T-helper 9 cell (primary cell): ENCODE measurements at regions not wholly inside any gene's neighbourhood (a gene's known extent, or its start where the extent isn't known, plus 50 kb on each side); places are given as distances from the start of the nearest gene placed in this dataset.

Experiments used
- DNase-seq: peaks from one replicate; pipeline ENCODE4 v3.0.0-alpha.2; 2020

- DNase-seq, result no peak
Observed at GRCh38 chr10:78401624-78402367, 368.1 kb downstream of the RPS24 start.

GRCh38 chr10:78402591-78402990 is 368.9 kb downstream of the RPS24 start:
- DNase-seq, result no peak

GRCh38 chr10:78403781-78404180 is 370.1 kb downstream of the RPS24 start:
- no peak for DNase-seq

- no peak for DNase-seq
Observed at GRCh38 chr10:78404296-78404695, 370.6 kb downstream of the RPS24 start.

DNA sequence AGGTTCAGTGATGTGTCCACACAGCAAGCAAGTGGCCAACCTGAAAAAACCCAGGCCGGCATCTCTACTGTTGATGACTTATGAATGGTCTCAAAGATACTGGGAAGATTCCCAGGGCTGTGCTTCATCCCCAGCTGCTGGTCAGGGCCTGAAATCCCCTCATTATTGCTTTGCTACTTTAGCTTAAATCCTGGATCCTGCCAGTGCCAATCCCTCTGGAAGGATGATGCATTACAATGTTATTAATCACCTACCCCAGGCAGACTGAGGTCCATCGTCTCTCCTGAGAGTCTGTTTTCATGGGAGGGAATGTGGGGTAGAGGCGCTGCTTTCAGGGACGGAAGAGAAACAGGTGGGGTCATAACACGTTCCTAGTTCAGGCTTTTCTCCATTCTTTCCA is 371.6 kb downstream of the RPS24 start:
- no peak for DNase-seq

- no peak for DNase-seq
Observed at GRCh38 chr10:78405736-78406135, 372.1 kb downstream of the RPS24 start.

DNA sequence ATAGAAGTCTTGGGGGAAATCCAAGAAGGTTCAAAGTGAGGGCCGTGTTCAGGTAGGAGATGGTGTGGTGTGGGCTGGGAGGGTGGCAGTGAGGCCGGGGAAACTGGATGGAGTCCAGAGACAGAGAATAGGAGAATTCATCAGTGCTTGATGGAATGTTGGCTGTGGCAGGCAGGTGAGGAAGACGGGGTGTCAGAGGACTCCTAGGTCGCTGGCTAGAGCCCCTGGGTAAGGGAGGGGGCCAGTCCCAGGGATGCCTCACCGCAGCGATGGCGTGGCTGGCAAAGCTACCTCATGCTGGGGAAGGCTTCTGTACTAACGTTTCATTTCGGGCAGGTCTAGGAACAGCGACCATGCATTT is 373.0 kb downstream of the RPS24 start:
- DNase-seq, result no peak

GRCh38 chr10:78407009-78407711 is 373.5 kb downstream of the RPS24 start:
- no peak for DNase-seq

- no peak for DNase-seq
Observed at GRCh38 chr10:78407966-78408365, 374.3 kb downstream of the RPS24 start.

DNA sequence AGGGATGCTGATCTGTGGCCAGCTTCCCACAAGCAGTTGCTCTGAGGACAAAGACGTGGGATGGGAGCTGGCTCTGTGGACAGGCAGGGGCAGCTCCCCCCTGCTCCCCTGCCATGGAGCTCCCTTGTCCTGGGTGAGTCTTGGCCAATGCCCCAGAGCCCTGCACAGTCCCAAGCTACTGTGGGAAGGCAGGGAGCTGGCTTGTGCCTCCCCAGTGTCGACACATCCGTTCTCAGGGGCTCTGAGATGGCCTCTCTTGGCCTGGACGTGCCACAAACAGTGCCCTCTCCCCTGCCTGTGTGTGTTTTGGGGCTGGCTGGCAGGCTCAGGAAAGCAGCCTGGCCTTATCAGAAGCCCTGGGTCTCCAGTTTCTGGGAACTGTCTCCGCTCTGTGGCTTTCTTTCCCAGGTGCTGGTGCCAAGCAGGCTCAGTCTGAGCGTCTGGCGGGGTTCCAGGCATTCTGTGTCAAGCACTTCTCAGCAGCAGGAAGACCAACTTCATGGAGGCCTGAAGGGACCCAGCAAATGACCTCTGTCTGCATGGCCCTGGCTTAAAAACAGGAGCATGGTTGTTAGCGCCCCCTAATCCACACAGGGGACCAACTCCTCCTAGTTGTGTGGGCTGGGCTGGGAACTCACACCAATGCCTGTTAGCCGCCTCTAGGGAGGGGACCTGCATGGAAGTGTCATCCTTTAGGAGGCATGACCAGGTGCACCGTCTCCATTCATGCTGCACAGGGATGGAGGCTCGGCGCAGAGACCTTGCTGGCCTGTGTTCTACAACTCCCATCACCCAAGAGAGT is 375.2 kb downstream of the RPS24 start:
- DNase-seq, result no peak

- DNase-seq, result no peak
Observed at GRCh38 chr10:78410046-78410965, 376.6 kb downstream of the RPS24 start.

DNA sequence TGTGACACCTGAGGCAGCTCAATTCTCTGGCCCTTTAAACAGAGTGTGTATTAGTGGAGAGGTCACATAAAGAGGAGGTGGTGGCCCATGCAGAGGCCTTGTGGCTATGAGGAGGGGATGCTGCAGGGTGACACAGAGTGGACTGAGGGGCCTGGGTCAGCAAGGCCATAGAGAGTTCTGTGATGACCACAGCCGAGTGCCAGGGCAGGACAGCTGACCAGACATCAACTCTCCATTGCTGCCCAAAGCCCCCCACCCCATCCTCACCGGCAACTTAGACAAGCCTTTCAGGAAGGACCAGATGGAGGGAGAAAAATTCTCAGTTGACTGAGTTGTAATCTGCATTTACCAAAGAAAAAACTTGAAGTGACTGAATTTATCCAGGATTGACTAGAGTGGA is 378.1 kb downstream of the RPS24 start:
- DNase-seq, result no peak

DNA sequence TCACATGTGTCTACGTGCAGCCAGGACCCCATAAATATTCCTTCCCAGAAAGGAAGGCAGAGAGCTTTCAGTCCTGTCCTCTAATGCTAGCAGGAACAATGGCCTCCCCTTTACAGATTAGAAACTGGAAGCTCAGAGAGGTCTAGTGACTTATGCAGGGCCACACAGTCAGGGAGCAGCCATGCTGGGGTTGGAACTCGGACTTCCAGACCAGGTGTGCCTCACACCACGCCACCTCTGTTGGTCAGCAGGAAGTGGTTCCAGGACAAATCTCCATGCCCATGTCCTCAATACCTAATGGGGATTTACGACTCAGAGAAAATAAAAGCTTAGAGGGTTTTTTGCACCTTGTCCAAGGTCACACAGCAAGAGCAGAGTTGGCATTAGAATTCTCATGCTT is 378.9 kb downstream of the RPS24 start:
- DNase-seq, result no peak

GRCh38 chr10:78413076-78414055 is 379.7 kb downstream of the RPS24 start:
- no peak for DNase-seq

DNA sequence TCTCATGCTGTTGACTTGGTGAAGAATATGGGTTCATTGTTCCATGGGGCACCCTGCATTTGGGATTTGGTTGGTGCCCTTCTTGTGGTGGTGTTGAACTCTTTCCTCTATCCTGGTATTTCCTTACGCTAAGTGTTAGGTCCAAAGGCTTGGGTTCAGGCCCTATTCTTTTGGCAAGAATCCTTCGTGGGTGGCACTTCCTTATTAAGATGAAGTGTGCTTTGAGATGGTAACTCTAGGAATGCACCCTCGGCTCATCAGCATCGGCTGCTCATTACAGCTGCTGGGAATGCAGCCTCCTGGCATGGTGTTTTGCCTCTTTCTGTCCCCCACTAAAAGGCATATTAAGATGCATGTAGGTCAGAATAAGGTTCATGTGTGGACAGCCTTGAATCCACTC is 380.7 kb downstream of the RPS24 start:
- no peak for DNase-seq

GRCh38 chr10:78415111-78415510 is 381.4 kb downstream of the RPS24 start:
- no peak for DNase-seq

GRCh38 chr10:78416031-78417011 is 382.7 kb downstream of the RPS24 start:
- DNase-seq, result no peak

DNA sequence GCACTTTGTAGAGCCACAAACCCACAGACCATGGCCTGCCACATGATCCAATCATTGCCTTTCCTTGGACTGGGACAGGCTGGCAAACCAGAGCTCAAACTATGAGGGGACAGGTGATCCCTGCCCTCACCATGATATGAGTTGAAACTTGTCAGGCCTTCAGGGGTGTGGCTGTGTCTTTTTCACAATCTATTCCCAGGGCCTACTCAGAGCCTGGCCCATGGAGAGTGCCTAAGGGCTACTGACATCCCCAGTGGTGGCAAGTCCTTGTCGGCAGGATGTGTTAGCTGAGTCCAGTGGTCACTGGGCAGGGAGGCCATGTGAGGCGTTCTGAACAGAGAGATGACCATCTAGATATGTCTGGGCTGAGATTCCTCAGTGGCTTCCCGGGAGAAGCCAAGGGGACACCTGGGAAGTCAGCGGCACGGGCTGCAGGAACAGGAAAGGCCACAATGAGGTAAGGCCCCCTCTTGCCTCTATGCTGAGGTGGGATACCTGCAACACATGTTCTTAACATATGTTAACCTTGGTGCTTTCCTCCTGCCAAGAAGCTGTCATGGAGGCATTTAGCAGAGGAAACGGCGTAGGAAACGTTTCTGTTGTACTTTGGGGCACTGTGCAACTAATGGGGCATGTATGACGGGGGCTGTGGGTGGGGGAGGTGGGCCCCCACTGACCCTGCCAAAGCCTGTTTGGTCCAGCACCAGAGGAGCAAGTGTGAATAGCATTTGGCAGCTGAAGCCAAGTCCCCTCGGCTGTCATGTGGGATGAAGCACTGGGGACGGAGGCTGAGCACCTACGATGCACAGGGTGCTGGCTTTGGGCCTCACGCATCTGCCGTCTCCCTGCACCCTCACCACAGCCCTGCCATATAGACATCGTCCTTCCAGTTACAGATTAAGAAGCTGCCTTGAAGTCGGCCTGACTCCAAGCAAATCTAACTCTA is 384.0 kb downstream of the RPS24 start:
- DNase-seq, result no peak
